ENCODE measurements at regions not wholly inside any gene's neighbourhood (a gene's known extent, or its start where the extent isn't known, plus 50 kb on each side); places are given as distances from the start of the nearest gene placed in this dataset.
"Not testable (repeated sequence)": the region's sequence is repeated elsewhere in the genome, so short reads cannot be mapped to it uniquely, and the experiment has no call there.

GRCh38 chr3:192968901-192969300, 51.2 kb upstream of the MB21D2 start:
- POLR2A ChIA-PET, CTCF ChIA-PET: not testable (repeated sequence)

- POLR2A ChIA-PET: no interaction called here
These were observed 63.0 kb upstream of the MB21D2 start for GRCh38 chr3:192980632-192981031.

DNA sequence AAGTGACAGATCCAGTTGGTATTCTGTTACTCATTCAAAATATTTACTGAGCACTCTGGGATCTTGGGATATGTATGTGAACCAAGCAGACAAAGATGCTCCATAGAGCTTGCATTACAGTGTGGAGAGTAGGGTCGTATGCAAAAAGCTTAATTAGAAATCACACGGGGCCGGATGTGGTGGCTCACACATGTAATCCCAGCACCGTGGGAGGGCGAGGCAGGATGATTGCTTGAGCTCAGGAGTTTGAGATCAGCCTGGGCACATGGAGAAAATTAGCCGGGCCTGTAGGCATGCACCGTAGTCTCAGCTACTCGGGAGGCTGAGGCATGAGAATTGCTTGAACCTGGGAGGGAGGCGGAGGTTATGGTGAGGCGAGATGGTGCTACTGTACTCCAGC, 68.7 kb upstream of the MB21D2 start:
- CTCF ChIA-PET: no interaction called here

More at GRCh38 chr3:192980632-192981031, 63.0 kb upstream of the MB21D2 start:
- CTCF ChIA-PET: no interaction called here

GRCh38 chr3:192991356-192991755, 73.7 kb upstream of the MB21D2 start:
- ChIA-PET POLR2A (no interaction called here), CTCF (no interaction called here)

More for the DNA sequence above, 68.7 kb upstream of the MB21D2 start:
- POLR2A ChIA-PET: no interaction called here

DNA sequence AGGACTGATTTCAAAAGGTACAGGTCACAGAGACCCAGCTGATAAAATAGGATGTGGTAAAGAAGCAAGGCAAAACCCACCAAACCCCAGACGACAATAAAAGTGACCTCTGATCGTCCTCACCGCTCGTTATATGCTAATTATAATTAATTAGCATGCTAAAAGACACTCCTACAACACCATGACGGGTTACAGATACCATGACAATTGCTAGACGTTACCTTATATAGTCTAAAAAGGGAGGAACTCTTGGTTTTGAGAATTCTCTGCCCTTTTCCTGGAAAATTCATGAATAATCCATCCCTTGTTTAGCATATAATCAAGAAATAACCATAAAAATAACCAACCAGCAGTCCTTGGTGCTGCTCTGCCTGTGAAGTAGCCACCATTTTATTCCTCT, 74.7 kb upstream of the MB21D2 start:
- ChIA-PET POLR2A (no interaction called here), CTCF (no interaction called here)

DNA sequence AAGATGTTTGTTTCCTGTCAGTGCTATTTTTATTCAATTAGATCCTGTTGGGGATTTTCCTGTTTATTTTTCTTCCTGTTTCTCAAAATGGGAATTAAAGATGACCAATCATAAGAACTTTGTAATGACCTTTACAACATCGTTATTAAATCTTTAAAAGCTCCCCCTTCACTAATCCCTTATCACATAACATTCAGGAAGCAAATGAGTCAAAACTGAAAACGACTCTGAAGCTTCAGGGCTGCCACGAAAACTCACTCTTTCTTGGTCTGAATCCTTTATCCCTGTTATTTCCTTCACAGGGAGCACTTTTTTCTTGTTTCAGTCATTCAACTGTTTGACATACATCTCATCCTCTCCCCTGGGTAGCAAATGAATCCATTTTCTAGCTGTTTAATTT, 75.8 kb upstream of the MB21D2 start:
- ChIA-PET CTCF (interaction anchor here (0.6 kb wide), 1 partner anchor 1381 kb away, joined by 3 read pairs; no protein-coding TSS in a partner anchor), POLR2A (no interaction called here)

- CTCF ChIA-PET, POLR2A ChIA-PET: not testable (repeated sequence)
These were observed 83.5 kb upstream of the MB21D2 start for GRCh38 chr3:193001113-193001512.

- POLR2A ChIA-PET, CTCF ChIA-PET: not testable (repeated sequence)
These were observed 86.0 kb upstream of the MB21D2 start for GRCh38 chr3:193003624-193004023.

GRCh38 chr3:193008654-193009053, 91.0 kb upstream of the MB21D2 start:
- POLR2A ChIA-PET: no interaction called here
- CTCF ChIA-PET: no interaction called here

DNA sequence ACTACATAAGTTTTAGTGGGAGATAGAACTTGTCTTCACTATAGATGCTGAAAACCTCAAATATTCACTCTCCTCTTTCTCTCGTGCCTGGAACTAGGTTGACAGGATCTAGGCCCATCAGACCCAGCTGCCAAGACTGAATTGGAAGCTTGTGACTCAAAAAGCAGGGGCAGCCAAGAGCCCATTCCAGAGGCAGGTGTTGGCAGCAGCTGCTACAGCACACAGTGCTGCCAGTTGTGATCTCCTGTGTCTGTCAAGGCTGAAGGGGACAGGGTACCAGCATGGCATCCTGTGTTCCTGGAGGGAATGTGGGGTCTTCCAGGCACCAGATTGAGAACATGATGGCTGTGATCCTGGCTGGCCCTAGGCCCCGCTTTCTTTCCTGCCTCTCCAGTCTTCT, 92.5 kb upstream of the MB21D2 start:
- ChIA-PET CTCF (no interaction called here), POLR2A (no interaction called here)

DNA sequence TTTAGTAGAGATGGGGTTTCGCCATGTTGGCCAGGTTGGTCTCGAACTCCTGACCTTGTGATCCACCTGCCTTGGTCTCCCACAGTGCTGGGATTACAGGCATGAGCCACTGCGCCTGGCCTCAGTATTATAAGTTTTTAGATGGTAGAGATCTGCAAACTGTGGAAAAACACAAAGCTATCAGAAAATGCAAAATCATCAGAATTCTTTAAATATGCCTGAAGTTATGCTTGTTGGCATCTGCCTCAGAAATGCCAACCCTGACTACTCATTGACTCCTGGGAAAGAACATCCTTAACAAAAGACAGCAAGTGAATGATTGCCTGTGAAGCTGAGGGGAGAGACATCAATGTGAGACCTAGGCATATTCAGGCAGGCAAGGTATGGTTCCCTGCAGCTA, 94.3 kb upstream of the MB21D2 start:
- CTCF ChIA-PET: no interaction called here
- POLR2A ChIA-PET: no interaction called here

DNA sequence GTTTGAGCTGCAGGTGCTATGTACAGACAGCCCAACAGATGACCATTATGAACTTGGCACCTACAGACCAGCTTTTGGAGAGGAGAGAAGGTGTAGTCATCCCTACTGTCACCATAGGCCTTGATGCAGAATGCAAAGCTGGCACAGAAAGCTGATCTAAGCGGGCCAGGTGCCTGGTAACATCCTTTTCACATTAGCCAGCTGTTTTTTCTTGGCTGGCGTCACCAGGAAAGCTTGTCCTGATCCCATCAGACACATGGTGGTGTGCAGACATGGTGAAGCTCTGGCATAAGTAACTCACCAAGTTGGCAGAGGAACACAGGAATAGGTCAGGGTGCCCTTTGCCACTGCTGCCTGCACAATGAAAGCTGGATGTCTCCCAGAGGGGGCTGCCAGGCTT, 97.2 kb upstream of the MB21D2 start:
- POLR2A ChIA-PET: no interaction called here
- CTCF ChIA-PET: no interaction called here

- POLR2A ChIA-PET: no interaction called here
- CTCF ChIA-PET: interaction anchor here (1.6 kb wide), 1 partner anchor 25 kb away, joined by 3 read pairs; no protein-coding TSS in a partner anchor
These were observed 98.8 kb upstream of the MB21D2 start for GRCh38 chr3:193016437-193016901.

DNA sequence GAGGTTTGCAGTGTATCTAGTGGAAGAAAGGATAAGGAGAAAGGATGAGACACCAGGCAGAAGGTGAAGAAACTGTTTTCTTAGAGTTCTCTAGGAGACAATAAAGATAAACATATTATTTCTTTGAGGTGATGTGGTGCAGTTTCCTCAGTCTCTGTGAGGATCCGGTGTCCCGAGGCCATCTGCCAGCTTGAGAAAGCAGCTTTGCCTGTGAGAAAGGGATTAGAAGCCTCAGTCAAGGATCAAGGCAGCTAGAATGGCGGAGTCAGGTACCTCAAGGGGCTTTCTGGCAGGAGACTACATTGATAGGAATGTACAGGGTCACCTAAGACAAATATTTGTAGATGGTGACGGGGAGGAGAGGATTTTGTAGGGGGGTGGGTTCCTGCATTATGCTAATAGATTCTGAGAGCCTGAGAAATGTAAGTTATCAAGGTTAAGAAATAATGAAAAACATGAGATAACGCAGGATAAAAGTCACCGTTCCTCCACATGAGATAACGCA, 103.9 kb upstream of the MB21D2 start:
- ChIA-PET POLR2A (no interaction called here), CTCF (no interaction called here)

DNA sequence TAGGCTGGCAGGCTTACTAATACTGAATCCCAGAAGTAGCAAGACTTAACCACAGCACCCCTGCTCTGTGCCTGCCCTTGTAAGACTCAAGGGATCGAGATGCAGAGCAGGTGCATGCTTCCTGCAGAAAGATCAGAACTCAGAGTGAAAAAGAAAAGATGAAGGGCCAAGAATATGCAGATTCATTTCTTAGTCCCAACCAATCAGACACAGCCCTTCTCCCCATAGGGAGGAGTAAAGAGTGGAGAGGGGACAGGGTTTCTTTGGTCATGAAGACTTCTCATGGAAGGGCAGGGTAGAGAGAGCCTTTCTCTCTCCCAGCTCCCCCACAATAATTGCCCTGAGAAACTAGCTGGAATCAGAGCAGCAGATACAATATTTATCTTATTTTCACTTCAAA, 105.6 kb upstream of the MB21D2 start:
- ChIA-PET POLR2A (interaction anchor here (0.7 kb wide), 1 partner anchor 458 kb away, joined by 4 read pairs; no protein-coding TSS in a partner anchor), CTCF (no interaction called here)

- POLR2A ChIA-PET: no interaction called here
- CTCF ChIA-PET: no interaction called here
These were observed 110.6 kb upstream of the MB21D2 start for GRCh38 chr3:193028258-193028657.

DNA sequence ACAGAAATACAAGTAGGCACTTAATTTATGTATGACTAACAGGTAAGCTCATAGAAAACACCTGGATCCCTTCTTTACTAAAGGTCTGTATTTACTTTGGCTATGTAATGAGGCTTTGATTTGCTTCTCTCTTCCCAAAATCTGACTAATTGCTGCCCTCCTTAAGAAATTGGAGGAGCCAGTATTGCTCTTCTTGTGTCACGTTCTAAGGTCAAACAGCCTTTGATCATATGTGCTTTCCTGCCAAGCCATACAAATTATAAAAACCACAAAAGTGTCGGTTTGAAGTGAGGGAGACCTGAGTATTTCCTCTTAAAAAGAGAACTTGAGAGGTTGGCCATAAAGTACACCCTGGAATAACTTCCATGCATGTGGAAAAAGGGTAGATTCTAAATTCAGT, 112.1 kb upstream of the MB21D2 start:
- CTCF ChIA-PET: no interaction called here
- POLR2A ChIA-PET: no interaction called here

- CTCF ChIA-PET: no interaction called here
- POLR2A ChIA-PET: no interaction called here
These were observed 112.6 kb upstream of the MB21D2 start for GRCh38 chr3:193030276-193030675.

DNA sequence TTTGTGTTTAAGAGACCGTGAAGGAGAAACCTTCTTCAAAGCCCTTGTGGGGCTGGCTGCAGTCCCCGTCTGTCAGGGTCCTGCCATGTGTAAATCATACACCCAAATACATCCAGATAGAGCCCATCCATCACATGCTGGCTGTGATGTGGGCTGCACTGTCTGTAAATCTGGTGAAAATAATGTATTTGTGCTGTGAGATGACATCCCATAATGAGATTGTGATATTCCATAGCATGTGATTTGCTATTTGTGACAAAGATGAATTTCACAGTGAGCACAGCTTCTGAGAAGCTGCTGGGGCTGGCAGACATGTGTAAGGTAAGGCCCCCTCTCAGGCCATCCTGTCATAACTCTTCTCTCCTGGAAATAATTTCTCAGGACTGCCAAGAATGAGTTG, 114.3 kb upstream of the MB21D2 start:
- ChIA-PET CTCF (interaction anchor here (0.6 kb wide), 1 partner anchor 264 kb away, joined by 4 read pairs; no protein-coding TSS in a partner anchor), POLR2A (no interaction called here)

- ChIA-PET CTCF (no interaction called here), POLR2A (no interaction called here)
These were observed 115.6 kb upstream of the MB21D2 start for GRCh38 chr3:193033226-193033780.

DNA sequence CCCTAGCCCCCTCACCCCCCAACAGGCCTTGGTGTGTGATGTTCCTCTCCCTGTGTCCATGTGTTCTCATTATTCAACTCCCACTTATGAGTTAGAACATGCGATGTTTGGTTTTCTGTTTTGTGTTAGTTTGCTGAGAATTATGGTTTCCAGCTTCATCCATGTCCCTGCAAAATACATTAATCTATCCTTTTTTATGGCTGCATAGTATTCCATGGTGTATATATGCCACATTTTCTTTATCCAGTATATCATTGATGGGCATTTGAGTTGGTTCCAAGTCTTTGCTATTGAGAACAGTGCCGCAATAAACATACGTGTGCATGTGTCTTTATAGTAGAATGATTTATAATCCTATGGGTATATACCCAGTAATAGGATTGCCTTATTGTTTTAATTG, 120.2 kb upstream of the MB21D2 start:
- POLR2A ChIA-PET, CTCF ChIA-PET: not testable (repeated sequence)

- POLR2A ChIA-PET: no interaction called here
- CTCF ChIA-PET: no interaction called here
These were observed 121.4 kb upstream of the MB21D2 start for GRCh38 chr3:193039058-193039457.
